GM19328 (cell line): ENCODE measurements at regions not wholly inside any gene's neighbourhood (a gene's known extent, or its start where the extent isn't known, plus 50 kb on each side); places are given as distances from the start of the nearest gene placed in this dataset.

ENCODE experiments used
- ATAC-seq: cut with Tn5 transposase; IDR thresholded peaks from one replicate; pipeline ENCODE4 v1.9.1; 2021; ENCODE audit warnings: mild to moderate bottlenecking, moderate library complexity; ENCODE audit not compliant: unreplicated experiment

GRCh38 chr9:26415528-26415927 lies 477.1 kb downstream of the CAAP1 start:
- no peak for ATAC-seq

GRCh38 chr9:26413611-26414010 lies 479.0 kb downstream of the CAAP1 start:
- no peak for ATAC-seq

GRCh38 chr9:26412446-26412845 lies 480.2 kb downstream of the CAAP1 start:
- no peak for ATAC-seq

DNA sequence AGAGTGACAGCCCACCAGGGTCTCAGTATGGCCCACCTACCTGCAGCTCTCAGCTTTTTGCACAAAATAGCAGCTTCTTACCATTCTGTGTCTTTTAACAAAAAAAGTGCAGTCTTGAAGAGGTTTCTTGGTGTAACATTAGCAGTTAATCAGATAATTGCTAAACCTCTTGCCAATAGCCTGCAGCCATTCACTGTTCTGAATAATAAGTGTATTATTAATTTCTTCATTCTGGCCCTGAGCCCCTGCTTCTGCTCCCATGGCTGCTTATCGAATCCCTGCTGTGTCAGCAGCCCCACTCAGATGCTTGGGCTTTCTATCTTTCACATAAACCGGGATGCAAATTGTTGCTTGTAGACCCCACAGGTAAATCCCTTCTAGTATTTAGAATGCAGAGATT lies 485.9 kb downstream of the CAAP1 start:
- no peak for ATAC-seq

DNA sequence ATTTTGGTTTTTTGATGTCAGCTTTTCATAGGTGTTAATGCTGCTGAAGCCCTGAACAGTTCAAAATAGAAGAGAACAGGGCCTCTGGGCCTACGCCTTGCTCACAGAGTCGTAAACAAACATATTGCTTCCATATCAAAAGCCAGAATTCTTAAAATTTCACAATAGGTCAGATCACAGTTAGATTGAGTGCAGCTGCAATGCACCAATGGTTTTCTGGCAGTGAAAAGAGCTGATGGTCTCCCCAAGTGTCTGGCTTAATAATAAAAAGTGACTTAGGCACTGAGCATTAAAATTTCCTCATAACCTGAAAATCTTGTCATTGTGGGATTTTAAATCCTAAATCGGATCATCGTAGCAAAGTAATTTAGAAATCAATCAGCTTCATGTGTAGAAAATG lies 493.0 kb downstream of the CAAP1 start:
- ATAC-seq = no peak

- ATAC-seq = no peak
Observed at GRCh38 chr9:26394025-26394424, 498.6 kb downstream of the CAAP1 start.

- no peak for ATAC-seq
Observed at GRCh38 chr9:26392639-26393038, 500.0 kb downstream of the CAAP1 start.

DNA sequence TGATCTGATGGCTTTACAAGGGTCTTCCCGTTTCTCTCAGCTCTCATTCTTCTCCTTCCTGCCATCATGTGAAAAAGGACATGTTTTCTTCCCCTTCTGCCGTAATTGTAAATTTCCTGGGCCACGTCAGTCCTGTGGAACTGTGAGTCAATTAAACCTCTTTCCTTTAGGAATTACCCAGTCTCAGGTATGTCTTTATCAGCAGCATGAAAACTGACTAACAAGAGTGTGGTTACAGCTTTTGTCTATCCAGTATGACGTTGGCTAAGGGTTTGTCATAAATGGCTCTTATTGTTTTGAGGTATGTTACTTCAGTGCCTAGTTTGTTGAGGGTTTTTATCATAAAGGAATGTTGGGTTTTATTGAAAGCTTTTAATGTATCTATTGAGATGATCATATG lies 501.6 kb downstream of the CAAP1 start:
- ATAC-seq = no peak

GRCh38 chr9:26375448-26375847 lies 517.2 kb downstream of the CAAP1 start:
- no peak for ATAC-seq

- ATAC-seq = no peak
Observed at GRCh38 chr9:26373616-26374015, 519.0 kb downstream of the CAAP1 start.

DNA sequence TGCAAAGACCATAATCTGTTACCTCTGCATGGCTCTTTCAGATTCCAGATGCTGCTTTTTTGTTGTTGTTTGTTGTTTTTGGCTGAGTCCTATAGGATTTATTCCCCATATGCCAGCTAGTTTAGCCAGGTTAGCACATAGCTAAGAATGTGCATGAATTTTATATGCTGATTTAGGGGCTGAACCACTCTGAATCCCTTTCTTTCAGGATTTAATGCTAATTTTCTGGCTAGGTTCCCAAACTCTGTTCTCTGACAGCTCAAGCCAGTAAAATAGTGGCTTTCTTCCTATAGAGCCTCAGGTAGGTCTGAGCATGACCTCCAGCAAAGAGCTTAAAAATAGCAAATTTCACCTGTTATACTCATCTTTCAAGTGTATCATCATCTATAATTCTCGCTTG lies 521.4 kb downstream of the CAAP1 start:
- no peak for ATAC-seq

DNA sequence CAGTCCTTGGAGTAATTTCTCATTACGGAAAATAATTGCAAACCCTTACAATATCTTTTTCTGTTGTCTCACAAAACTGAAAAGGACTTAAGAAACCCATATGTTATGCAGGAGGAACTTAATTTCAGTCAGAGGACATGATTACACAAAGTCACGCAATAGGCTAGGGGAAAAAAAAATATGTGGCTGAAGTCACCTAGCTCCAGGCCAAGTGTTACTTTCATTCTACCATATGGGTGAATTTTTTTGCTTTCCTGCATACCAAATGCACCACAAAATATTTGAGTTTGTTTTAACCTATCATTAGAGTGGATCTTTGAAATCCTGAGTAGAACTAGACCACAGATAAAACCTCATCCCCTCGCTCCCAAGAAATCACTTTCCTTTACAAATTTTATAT lies 523.5 kb downstream of the CAAP1 start:
- no peak for ATAC-seq

DNA sequence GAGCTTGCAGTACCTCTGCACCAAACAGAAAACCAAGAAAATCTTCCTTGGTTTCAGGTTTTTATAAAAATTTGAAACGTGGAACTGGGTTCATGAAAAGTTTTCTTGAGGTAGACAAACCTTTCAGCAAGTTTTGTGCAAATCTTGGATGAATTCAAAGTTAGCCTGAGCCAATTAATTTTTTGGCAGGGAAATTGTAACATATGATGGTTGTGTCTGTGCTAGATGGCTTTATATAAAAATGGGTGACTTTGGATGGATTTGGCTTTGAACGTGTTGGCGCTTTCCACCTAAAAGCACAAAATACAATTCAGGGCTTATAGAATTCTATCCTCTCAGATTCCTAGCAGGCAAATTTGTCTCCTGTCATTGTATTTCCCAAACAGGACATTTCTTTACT lies 524.4 kb downstream of the CAAP1 start:
- no peak for ATAC-seq

DNA sequence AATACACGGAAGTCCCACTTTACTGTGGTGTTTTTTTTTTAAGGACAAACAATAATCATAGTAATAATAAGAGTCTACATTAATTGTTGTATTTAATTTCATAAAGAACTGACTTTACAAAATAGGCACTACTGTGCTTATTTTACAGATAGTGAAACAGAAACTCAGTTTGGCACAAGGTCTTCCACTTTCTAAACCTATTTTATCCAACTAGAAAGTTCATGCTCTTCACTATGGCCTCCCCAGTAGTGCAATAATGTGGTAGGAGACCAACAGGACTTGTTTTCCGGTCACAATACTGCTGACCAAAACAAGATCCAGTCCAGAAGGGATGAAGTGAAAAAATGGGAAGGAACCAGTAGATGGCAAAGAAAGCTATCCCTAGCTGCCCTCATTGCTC lies 531.6 kb downstream of the CAAP1 start:
- ATAC-seq = no peak

DNA sequence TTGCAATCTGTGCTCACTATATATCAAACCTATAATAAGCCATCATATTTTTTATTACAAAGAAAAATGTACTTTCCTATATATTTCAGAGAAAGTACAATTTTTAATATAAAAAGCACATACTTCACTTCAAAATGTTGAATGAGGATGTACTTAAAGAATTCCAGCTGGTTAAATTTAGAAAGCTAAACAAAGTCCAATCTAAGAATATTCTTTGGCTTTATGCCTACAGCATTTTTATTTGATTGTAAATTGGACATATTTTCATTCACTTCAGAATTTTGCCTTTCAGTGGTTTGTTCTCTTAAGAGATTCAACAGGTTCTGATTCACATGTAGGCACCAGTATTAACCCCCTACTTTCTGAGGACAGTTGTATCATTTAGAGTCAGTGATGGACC lies 533.8 kb downstream of the CAAP1 start:
- ATAC-seq = no peak

DNA sequence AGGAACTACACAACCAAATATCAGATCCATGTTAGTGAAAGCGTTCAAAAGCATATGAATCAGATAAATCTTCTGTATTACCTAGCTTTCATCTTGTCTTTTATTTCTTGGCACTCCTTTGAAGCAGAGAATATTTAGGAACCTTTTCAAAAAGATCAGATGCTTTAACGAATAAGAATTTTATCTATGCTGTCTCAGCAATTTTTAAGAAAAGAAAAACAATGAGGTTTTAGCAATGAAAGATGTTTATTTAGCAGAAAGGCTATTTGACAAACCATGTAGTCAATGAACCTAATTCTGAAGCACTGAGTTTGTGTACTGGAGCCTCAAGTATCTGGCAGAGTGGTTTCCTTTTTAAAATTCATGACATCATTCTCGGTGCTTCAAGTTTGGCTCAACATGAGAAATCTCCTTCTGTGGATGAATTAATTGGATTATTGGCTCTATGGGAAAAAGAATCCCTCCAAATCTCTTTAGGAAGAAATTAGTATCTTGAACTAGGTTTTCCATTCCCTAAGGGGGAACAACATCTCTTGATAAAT lies 534.7 kb downstream of the CAAP1 start:
- ATAC-seq = no peak

GRCh38 chr9:26356491-26356890 lies 536.1 kb downstream of the CAAP1 start:
- no peak for ATAC-seq

DNA sequence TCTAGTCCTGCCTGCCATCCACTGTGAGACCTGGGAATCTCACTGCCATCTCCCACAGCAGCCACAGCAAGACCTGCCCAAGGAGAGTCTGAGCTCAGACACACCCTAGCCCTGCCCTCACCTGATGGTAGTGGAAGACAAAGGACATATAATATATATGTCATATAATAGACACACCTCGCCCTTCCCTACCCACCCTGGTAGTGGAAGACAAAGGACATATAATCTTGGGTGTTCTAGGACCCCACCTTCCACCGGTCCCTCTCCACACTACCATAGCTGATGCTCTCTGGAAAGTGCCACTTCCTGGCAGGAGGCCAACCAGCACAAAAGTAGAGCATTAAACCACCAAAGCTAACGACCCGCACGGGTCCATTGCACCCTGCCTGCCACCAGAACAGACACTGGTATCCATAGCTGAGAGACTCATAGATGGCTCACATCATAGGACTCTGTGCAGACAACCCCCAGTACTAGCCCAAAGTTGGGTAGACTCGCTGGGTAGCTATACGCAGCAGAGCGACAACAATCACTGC lies 545.6 kb downstream of the CAAP1 start:
- ATAC-seq = no peak

DNA sequence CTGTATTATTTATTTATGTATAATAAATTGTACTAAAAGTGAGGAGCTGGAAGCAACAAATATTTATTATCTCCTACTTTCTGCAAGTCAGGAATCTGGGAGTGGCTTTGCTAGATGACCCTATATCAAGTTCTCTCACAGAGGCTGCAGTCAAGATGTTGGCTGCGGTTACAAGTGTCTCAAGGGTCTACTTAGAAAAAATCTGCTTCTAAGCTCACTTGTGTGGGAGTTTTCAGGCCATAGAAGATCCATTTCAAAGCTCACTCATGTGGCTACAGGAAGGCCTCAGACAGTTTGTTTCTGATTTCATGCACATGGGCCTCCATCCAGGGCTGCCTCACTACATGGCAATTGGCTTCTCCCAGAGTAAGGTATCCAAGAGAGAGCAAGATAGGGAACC lies 551.1 kb downstream of the CAAP1 start:
- ATAC-seq = no peak

DNA sequence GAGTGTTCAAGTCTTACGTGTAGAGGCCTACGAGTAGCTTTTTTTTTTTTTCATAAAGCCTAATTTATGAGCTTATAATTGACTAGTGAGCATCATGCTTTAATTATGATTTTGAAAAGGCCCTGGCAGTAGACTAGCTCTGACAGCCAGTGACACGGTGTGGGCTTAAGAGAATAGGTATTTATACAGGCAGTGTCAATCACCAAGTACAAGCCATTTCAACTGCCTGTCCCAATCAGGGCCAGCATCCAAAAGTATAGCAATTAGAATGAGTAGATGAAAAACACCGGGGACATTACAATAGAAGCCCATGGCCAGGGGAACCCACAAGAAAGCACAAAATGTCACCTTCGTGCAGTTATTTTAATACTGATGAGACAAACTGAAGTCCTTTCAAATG lies 552.8 kb downstream of the CAAP1 start:
- ATAC-seq = no peak

- no peak for ATAC-seq
Observed at GRCh38 chr9:26335116-26335515, 557.5 kb downstream of the CAAP1 start.

- ATAC-seq = no peak
Observed at GRCh38 chr9:26334706-26335105, 557.9 kb downstream of the CAAP1 start.

GRCh38 chr9:26331223-26331622 lies 561.4 kb downstream of the CAAP1 start:
- no peak for ATAC-seq
